ENCODE measurements at regions not wholly inside any gene's neighbourhood (a gene's known extent, or its start where the extent isn't known, plus 50 kb on each side); places are given as distances from the start of the nearest gene placed in this dataset.

GRCh38 chr13:51526202-51526601 lies 58.1 kb upstream of the WDFY2 start:
- no peak for TF ChIP-seq POU6F1 (CRISPR knock-in tag; IDR thresholded peaks at IDR 0.05; ENCODE audit: borderline replicate concordance, low read depth)
- TF ChIP-seq GLIS3 (CRISPR knock-in tag; IDR thresholded peaks at IDR 0.05), result no peak
- TF ChIP-seq BACH2 (CRISPR knock-in tag; IDR thresholded peaks at IDR 0.05; ENCODE audit: borderline replicate concordance), result no peak
- TF ChIP-seq ZC3H10 (CRISPR knock-in tag; IDR thresholded peaks at IDR 0.05), result no peak
- no peak for TF ChIP-seq OSR1 (CRISPR knock-in tag; IDR thresholded peaks at IDR 0.05)
- TF ChIP-seq, protein P1, sequence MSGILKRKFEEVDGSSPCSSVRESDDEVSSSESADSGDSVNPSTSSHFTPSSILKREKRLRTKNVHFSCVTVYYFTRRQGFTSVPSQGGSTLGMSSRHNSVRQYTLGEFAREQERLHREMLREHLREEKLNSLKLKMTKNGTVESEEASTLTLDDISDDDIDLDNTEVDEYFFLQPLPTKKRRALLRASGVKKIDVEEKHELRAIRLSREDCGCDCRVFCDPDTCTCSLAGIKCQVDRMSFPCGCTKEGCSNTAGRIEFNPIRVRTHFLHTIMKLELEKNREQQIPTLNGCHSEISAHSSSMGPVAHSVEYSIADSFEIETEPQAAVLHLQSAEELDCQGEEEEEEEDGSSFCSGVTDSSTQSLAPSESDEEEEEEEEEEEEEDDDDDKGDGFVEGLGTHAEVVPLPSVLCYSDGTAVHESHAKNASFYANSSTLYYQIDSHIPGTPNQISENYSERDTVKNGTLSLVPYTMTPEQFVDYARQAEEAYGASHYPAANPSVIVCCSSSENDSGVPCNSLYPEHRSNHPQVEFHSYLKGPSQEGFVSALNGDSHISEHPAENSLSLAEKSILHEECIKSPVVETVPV (CRISPR knock-in tag; IDR thresholded peaks at IDR 0.05), result no peak
- no peak for TF ChIP-seq PPARA (CRISPR knock-in tag; IDR thresholded peaks at IDR 0.05; ENCODE audit: borderline replicate concordance)
- no peak for TF ChIP-seq ZNF70 (CRISPR knock-in tag; IDR thresholded peaks at IDR 0.05)
- TF ChIP-seq ZFP3 (CRISPR knock-in tag; IDR thresholded peaks at IDR 0.05), result no peak
- TF ChIP-seq, protein P2, sequence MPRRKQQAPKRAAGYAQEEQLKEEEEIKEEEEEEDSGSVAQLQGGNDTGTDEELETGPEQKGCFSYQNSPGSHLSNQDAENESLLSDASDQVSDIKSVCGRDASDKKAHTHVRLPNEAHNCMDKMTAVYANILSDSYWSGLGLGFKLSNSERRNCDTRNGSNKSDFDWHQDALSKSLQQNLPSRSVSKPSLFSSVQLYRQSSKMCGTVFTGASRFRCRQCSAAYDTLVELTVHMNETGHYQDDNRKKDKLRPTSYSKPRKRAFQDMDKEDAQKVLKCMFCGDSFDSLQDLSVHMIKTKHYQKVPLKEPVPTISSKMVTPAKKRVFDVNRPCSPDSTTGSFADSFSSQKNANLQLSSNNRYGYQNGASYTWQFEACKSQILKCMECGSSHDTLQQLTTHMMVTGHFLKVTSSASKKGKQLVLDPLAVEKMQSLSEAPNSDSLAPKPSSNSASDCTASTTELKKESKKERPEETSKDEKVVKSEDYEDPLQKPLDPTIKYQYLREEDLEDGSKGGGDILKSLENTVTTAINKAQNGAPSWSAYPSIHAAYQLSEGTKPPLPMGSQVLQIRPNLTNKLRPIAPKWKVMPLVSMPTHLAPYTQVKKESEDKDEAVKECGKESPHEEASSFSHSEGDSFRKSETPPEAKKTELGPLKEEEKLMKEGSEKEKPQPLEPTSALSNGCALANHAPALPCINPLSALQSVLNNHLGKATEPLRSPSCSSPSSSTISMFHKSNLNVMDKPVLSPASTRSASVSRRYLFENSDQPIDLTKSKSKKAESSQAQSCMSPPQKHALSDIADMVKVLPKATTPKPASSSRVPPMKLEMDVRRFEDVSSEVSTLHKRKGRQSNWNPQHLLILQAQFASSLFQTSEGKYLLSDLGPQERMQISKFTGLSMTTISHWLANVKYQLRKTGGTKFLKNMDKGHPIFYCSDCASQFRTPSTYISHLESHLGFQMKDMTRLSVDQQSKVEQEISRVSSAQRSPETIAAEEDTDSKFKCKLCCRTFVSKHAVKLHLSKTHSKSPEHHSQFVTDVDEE (CRISPR knock-in tag; IDR thresholded peaks at IDR 0.05), result no peak
- no peak for TF ChIP-seq ESRRG (CRISPR knock-in tag; IDR thresholded peaks at IDR 0.05)
- no peak for TF ChIP-seq ARNTL (CRISPR knock-in tag; IDR thresholded peaks at IDR 0.05; ENCODE audit: borderline replicate concordance, low read depth)
- TF ChIP-seq ZNF8 (CRISPR knock-in tag; IDR thresholded peaks at IDR 0.05), result no peak
- no peak for TF ChIP-seq ZFP30 (CRISPR knock-in tag; IDR thresholded peaks at IDR 0.05)
- TF ChIP-seq ISL1 (CRISPR knock-in tag; IDR thresholded peaks at IDR 0.05), result no peak
- TF ChIP-seq, protein P3, sequence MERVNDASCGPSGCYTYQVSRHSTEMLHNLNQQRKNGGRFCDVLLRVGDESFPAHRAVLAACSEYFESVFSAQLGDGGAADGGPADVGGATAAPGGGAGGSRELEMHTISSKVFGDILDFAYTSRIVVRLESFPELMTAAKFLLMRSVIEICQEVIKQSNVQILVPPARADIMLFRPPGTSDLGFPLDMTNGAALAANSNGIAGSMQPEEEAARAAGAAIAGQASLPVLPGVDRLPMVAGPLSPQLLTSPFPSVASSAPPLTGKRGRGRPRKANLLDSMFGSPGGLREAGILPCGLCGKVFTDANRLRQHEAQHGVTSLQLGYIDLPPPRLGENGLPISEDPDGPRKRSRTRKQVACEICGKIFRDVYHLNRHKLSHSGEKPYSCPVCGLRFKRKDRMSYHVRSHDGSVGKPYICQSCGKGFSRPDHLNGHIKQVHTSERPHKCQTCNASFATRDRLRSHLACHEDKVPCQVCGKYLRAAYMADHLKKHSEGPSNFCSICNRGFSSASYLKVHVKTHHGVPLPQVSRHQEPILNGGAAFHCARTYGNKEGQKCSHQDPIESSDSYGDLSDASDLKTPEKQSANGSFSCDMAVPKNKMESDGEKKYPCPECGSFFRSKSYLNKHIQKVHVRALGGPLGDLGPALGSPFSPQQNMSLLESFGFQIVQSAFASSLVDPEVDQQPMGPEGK (CRISPR knock-in tag; IDR thresholded peaks at IDR 0.05; ENCODE audit: borderline replicate concordance), result no peak
- TF ChIP-seq TOX (CRISPR knock-in tag; IDR thresholded peaks at IDR 0.05; ENCODE audit: borderline replicate concordance), result no peak
- no peak for ATAC-seq

GRCh38 chr13:51532736-51533197 lies 51.5 kb upstream of the WDFY2 start:
- ATAC-seq, result peak; percentile 62
- TF ChIP-seq, protein P1 (CRISPR knock-in tag; IDR thresholded peaks at IDR 0.05), result no peak
- TF ChIP-seq SNAI2 (CRISPR knock-in tag; IDR thresholded peaks at IDR 0.05), result no peak
- TF ChIP-seq ESRRG (CRISPR knock-in tag; IDR thresholded peaks at IDR 0.05), result no peak
- TF ChIP-seq ZNF8 (CRISPR knock-in tag; IDR thresholded peaks at IDR 0.05), result no peak
- no peak for TF ChIP-seq TCF4 (CRISPR knock-in tag; IDR thresholded peaks at IDR 0.05; ENCODE audit: borderline replicate concordance)
- no peak for TF ChIP-seq POU6F1 (CRISPR knock-in tag; IDR thresholded peaks at IDR 0.05; ENCODE audit: borderline replicate concordance, low read depth)
- TF ChIP-seq TOX (CRISPR knock-in tag; IDR thresholded peaks at IDR 0.05; ENCODE audit: borderline replicate concordance), result no peak
- no peak for TF ChIP-seq ZNF70 (CRISPR knock-in tag; IDR thresholded peaks at IDR 0.05)
- TF ChIP-seq, protein P2 (CRISPR knock-in tag; IDR thresholded peaks at IDR 0.05), result no peak
- TF ChIP-seq, protein P4, sequence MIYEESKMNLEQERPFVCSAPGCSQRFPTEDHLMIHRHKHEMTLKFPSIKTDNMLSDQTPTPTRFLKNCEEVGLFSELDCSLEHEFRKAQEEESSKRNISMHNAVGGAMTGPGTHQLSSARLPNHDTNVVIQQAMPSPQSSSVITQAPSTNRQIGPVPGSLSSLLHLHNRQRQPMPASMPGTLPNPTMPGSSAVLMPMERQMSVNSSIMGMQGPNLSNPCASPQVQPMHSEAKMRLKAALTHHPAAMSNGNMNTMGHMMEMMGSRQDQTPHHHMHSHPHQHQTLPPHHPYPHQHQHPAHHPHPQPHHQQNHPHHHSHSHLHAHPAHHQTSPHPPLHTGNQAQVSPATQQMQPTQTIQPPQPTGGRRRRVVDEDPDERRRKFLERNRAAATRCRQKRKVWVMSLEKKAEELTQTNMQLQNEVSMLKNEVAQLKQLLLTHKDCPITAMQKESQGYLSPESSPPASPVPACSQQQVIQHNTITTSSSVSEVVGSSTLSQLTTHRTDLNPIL (CRISPR knock-in tag; IDR thresholded peaks at IDR 0.05; ENCODE audit: low read depth), result no peak
- no peak for TF ChIP-seq ISL1 (CRISPR knock-in tag; IDR thresholded peaks at IDR 0.05)
